NCI-H82 (cell line): ENCODE measurements at regions not wholly inside any gene's neighbourhood (a gene's known extent, or its start where the extent isn't known, plus 50 kb on each side); places are given as distances from the start of the nearest gene placed in this dataset.
A peak's percentile ranks its signal among the peaks of the same experiment; 100 is the strongest.

Source experiments
- DNase-seq: peaks from one replicate; lab custom pipeline; 2025; lab: John Stamatoyannopoulos, UW

DNA sequence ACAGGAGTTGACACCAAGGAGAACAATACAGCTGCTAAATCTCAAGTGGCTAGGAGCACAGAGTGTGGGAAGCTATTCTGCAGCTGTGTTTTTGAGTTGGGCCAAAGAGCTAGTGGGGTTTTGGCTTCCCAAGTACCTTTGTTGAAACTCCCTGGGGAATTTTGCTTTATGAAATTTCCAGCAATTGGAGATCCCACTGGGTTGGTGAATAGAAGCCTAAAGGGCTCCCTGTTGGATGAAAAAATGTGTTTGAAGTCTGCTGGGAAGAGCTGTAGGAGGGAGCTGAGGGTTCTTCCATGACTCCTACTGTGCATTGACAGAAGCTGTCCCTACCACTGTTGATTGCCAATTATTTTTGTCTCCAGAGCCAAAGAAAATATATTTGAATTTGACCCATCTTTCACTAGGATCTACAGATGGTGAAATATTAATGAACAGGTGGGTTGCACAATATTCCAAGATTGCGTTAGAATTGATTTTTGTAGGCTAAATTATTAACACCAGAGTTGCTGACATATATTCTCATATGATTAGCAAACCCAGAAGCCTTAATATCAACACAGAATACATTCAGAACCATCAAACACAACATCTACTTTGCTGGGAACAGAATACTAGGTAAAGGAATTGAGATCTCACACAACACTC, 95.4 kb upstream of the CYP1B1 start:
- no peak for DNase-seq

GRCh38 chr2:38170733-38171132, 94.8 kb upstream of the CYP1B1 start:
- DNase-seq, result no peak

GRCh38 chr2:38170067-38170466, 94.1 kb upstream of the CYP1B1 start:
- no peak for DNase-seq

DNA sequence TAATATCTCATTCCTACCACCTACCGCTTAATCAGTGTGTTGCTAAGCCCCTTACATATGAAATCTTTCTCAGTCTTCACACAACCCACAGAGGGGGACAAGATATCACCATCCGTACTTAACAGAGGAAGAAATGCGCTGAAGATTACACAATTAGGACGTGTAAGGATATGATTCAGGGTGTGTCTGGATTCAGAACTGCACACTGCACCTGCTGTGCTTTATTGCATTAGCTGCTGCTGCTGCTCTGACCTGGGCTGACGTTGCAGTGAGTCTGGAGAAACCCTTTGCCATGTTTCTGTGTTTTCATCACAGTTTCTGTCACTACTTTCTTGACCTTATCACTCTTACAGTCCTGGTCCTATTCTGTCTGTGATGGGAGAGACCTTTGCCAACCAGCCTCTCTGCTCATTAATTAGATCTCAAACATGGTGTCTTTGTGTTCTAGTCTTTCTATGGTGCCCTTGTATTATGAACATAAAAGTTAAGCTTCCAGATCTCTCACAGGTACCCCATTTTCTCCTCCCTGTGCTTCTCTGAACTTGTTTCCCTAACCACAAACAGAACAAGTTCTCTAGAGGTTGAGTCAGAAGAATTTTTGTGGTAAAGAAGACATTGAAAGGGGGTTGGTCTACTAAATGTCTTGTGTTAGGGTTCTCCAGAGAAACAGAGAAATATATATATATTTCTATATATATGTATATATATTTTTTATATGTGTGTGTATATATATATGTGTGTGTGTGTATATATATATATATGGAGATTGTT, 92.9 kb upstream of the CYP1B1 start:
- no peak for DNase-seq

DNA sequence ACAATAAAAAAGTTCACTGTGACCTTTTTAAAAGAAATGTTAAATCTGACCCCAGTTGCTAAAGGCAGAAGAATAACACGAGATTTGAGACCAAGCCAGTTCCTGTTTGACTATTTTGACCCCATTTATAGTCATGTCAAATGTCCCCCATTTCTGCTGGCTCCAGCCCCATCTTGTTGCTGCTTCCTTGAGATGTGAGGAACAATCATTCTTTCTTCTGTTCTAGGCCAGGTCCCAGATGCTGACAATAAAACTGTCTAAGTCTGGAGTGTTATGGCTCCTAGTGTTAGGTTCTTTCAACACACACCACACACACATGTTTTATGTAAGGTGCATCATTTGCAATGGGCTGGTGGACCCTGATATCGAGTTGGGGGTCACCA, 92.0 kb upstream of the CYP1B1 start:
- DNase-seq, result no peak

- no peak for DNase-seq
Observed at GRCh38 chr2:38165698-38166097, 89.7 kb upstream of the CYP1B1 start.

- no peak for DNase-seq
Observed at GRCh38 chr2:38164881-38165280, 88.9 kb upstream of the CYP1B1 start.

- no peak for DNase-seq
Observed at GRCh38 chr2:38163579-38163978, 87.6 kb upstream of the CYP1B1 start.

GRCh38 chr2:38163006-38163405, 87.1 kb upstream of the CYP1B1 start:
- DNase-seq, result peak; percentile 38

GRCh38 chr2:38160516-38160915, 84.6 kb upstream of the CYP1B1 start:
- no peak for DNase-seq

DNA sequence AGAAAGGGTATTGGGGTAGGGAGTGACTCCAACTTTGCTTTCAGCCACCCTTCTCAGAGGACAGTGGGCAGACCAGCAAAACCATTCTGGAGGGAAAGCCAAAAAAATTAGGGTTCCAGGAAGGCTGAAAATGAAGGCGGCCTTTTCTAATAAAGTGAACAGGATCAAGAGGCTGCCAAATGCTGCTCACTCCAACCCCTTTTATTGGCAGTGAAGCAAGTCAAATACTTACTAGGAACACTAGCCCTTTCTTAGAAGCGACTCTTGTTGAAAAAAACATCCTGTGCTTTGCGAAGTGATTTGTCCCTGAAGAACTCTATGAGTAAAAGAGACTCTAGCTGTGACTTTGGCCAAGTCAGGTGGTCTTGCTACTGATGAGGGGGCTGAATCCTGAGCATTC, 83.6 kb upstream of the CYP1B1 start:
- no peak for DNase-seq

DNA sequence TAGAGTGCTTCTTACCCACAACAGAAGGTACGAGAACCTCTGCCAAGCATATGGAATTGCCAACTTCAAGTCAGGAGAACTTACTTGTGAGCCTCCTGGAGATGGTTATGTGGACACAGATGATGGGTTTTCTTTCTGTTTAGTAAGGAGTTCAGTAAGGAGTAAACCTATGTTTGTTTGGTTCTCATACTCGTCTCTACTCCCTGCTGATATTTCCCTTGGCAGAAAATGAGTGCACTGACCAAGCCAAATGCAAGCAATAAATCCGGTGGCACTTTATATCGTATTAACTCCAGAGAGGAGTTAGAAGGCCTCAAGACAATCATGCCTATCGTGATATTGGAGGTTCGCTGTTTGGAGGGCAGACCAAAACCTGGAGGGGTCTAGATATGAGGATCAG, 83.2 kb upstream of the CYP1B1 start:
- DNase-seq, result no peak

DNA sequence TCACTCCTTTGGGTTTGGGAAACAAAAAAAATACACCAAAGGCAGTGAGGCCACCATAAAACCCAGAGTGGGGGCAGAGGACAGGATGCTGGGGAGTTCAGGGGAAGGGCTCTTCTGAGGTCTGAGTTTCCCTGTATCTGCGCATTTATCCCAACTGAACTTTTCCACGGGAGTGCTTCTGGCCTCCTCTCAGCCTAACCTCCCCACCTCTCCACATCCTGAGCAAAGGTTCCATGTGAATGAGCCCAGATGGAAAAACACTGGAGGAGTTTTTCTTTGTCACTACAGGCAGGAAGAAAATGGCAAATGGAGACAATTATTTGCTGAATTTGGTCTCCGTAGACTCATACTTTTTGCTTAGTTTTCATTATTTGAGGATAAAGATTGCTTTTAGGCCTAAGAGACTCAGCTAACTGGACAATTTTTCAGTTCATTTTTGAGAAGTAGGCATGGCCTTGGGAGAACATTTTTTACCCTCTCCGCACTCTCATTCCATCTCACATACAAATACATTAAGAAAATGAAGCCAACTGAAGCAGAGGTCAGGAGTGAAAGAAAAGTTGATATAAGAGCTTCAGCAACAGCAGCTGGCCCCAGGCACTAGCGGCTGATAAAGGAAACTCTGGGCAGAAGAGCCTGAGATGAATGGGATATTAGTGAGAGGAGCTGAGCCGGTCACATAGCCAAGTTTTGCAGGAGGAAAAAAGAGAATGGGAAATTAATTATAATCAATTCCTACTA, 82.6 kb upstream of the CYP1B1 start:
- no peak for DNase-seq

GRCh38 chr2:38156436-38156835, 80.5 kb upstream of the CYP1B1 start:
- no peak for DNase-seq

- DNase-seq, result peak; percentile 46
Observed at GRCh38 chr2:38155015-38155414, 79.1 kb upstream of the CYP1B1 start.

GRCh38 chr2:38154395-38154794, 78.4 kb upstream of the CYP1B1 start:
- DNase-seq, result no peak

DNA sequence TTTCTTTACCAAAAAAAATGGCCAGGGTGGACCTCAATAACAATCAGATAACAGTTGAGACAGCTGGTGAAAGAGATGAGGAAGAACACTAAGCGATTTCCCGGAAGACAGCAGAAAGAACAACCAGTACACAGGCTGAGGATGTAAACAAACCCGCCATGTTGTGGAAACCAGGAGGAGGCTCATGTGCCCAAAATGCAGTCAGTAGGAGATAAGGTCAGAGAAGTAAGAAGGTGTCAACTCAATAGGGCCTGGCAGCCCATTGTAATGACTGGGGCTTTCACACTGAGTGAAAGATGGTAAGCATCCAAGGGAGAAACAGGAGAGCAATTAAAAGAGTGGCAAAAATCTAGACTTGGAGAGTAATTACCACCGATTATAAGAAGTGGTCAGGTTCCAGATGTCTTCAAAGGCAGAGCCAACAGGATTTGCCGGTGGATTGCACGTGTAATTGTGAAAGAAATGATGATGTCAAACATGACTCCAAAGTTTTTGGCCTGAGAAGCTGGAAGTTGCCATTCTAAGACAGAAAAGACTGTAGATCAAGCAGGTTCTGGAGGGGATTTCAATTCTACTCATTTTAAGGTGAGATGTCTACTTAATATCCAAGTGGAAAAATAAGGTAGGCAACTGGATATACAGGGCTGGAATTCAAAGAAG, 77.7 kb upstream of the CYP1B1 start:
- DNase-seq, result no peak

- DNase-seq, result no peak
Observed at GRCh38 chr2:38152913-38153312, 77.0 kb upstream of the CYP1B1 start.

DNA sequence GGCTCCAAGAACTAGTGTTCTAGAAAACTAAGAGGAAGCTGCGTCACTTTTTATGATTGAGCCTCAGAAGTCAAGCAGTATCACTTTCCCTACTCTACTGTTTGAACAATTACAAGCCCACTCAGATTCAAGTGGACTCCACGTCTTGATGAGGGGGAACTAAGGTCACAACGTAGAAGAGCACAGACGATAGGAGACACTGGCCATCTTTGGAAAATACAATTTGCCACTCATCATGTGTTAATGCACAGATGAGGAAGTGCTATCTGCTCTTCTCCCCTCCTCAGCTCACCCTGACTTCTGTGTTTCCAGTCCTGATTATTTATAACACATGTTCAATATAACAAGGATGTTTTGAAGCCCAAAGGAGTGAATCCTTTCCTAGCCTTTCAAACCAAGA, 76.1 kb upstream of the CYP1B1 start:
- no peak for DNase-seq

DNA sequence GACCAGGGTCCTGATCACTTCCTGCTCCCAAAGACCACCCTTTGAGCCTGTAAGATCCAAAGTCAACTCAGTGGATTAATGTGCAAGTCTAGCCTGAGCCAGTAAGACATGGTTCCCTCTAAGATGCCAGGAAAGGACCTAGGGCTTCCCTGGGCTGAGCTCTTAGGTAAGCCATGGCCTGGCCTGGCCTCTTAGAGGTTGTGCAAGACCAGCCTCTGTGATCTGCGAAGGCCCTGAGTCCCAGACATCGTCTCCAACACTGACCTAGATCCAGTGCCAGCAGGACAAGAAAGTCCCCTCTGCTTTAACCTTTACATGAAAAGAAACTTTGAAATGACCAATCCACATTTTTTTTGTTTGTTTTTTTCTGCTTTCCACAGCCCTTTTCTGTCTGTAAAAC, 73.6 kb upstream of the CYP1B1 start:
- no peak for DNase-seq

GRCh38 chr2:38148501-38148900, 72.5 kb upstream of the CYP1B1 start:
- DNase-seq, result no peak

DNA sequence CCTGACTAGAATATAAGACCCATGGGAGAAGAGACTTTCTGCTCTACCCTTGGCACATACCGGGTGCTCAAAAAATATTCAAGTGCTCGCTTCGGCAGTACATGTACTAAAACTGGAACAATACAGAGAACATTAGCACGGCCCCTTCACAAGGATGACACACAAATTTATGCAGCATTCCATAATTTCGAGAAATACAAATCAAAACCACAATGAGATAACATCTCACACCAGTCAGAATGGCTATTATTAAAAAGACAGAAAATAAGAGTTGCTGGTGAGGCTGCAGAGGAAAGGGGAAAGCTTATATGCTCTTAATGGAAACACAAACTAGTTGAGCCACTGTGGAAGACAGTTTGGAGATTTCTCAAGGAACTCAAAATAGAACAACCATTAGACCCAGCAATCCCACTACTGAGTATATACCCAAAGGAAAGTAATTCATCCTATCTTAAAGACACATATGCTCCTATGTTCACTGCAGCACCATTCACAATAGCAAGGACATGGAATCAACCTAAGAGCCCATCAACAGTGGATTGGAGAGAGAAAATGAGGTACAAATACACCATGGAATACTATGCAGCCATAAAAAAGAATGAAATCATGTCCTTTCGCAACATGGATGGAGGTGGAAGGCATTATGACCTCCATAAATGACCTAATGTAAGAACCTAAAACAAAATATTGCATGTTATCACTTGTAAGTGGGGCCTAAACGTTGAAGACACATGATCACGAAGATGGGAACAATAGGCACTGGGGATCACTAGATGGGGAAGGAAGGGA, 71.6 kb upstream of the CYP1B1 start:
- DNase-seq, result no peak
